GM23248 (cell line): ENCODE measurements at regions not wholly inside any gene's neighbourhood (a gene's known extent, or its start where the extent isn't known, plus 50 kb on each side); places are given as distances from the start of the nearest gene placed in this dataset.

Experiments used
- EZH2 ChIP-seq: fragments of 200-600 bp; sonication (generic); IDR thresholded peaks from 2 replicates; pipeline ENCODE4 v1.6.1; 2018; ENCODE audit warnings: antibody characterized with exemption, mild to moderate bottlenecking; ENCODE audit not compliant: insufficient read depth, poor library complexity, severe bottlenecking
- EZH2phosphoT487 ChIP-seq: fragments of 200-600 bp; sonication (generic); IDR thresholded peaks from 2 replicates; pipeline ENCODE4 v1.6.1; 2018; ENCODE audit warnings: antibody characterized with exemption, moderate library complexity, mild to moderate bottlenecking, low read depth; ENCODE audit not compliant: insufficient read depth

- no peak for TF ChIP-seq EZH2
- no peak for TF ChIP-seq EZH2phosphoT487
These were observed 977.0 kb downstream of the TFAP2A start for GRCh38 chr6:9437836-9438235.
